ENCODE measurements at regions not wholly inside any gene's neighbourhood (a gene's known extent, or its start where the extent isn't known, plus 50 kb on each side); places are given as distances from the start of the nearest gene placed in this dataset.

GRCh38 chr11:95554911-95555310 lies 234.7 kb downstream of the FAM76B start:
- intact Hi-C loops (cut with micrococcal nuclease) = no loop called here
- DNase-seq = no peak

GRCh38 chr11:95549301-95549700 lies 240.3 kb downstream of the FAM76B start:
- Histone ChIP-seq H3K36me3 (no peaks in the 10 kb centered on the region), H3K4me3 (no peak overlapping the region), H3K27me3 (ENCODE audit: low read depth) (no peaks in the 10 kb centered on the region), H3K4me1 (no peaks in the 10 kb centered on the region), H3K9me3 (replicated peaks) (no peaks in the 10 kb centered on the region), H3K27ac (replicated peaks) (no peak overlapping the region)
- intact Hi-C loops (cut with micrococcal nuclease) = no loop called here
- DNase-seq = no peak
- TF ChIP-seq, protein P1, sequence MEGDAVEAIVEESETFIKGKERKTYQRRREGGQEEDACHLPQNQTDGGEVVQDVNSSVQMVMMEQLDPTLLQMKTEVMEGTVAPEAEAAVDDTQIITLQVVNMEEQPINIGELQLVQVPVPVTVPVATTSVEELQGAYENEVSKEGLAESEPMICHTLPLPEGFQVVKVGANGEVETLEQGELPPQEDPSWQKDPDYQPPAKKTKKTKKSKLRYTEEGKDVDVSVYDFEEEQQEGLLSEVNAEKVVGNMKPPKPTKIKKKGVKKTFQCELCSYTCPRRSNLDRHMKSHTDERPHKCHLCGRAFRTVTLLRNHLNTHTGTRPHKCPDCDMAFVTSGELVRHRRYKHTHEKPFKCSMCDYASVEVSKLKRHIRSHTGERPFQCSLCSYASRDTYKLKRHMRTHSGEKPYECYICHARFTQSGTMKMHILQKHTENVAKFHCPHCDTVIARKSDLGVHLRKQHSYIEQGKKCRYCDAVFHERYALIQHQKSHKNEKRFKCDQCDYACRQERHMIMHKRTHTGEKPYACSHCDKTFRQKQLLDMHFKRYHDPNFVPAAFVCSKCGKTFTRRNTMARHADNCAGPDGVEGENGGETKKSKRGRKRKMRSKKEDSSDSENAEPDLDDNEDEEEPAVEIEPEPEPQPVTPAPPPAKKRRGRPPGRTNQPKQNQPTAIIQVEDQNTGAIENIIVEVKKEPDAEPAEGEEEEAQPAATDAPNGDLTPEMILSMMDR (IDR thresholded peaks at IDR 0.05; ENCODE audit: borderline replicate concordance) = no peak

More at GRCh38 chr11:95554911-95555310, 234.7 kb downstream of the FAM76B start:
- Histone ChIP-seq H3K36me3 (no peaks in the 10 kb centered on the region), H3K9me3 (replicated peaks) (no peaks in the 10 kb centered on the region), H3K4me1 (no peaks in the 10 kb centered on the region), H3K27me3 (ENCODE audit: low read depth) (no peaks in the 10 kb centered on the region), H3K4me3 (no peak overlapping the region), H3K27ac (replicated peaks) (no peak overlapping the region)
- TF ChIP-seq, protein P1 (IDR thresholded peaks at IDR 0.05; ENCODE audit: borderline replicate concordance) = no peak

- no peaks in the 10 kb centered on the region for H3K9me3 ChIP-seq (replicated peaks)
- no peak overlapping the region for H3K27ac ChIP-seq (replicated peaks)
- H3K4me1 ChIP-seq = no peaks in the 10 kb centered on the region
- H3K36me3 ChIP-seq = no peaks in the 10 kb centered on the region
- no peak for DNase-seq
- no peaks in the 10 kb centered on the region for H3K27me3 ChIP-seq (ENCODE audit: low read depth)
- TF ChIP-seq, protein P1 (IDR thresholded peaks at IDR 0.05; ENCODE audit: borderline replicate concordance) = no peak
- intact Hi-C loops (cut with micrococcal nuclease) = no loop called here
- H3K4me3 ChIP-seq = no peak overlapping the region
Observed at GRCh38 chr11:95548416-95548815, 241.2 kb downstream of the FAM76B start.

GRCh38 chr11:95547976-95548375 lies 241.6 kb downstream of the FAM76B start:
- Histone ChIP-seq H3K4me3 (no peak overlapping the region), H3K27ac (replicated peaks) (no peak overlapping the region), H3K27me3 (ENCODE audit: low read depth) (no peaks in the 10 kb centered on the region), H3K4me1 (no peaks in the 10 kb centered on the region), H3K9me3 (replicated peaks) (no peaks in the 10 kb centered on the region), H3K36me3 (no peaks in the 10 kb centered on the region)
- TF ChIP-seq, protein P1 (IDR thresholded peaks at IDR 0.05; ENCODE audit: borderline replicate concordance) = no peak
- intact Hi-C loops (cut with micrococcal nuclease) = no loop called here
- no peak for DNase-seq

DNA sequence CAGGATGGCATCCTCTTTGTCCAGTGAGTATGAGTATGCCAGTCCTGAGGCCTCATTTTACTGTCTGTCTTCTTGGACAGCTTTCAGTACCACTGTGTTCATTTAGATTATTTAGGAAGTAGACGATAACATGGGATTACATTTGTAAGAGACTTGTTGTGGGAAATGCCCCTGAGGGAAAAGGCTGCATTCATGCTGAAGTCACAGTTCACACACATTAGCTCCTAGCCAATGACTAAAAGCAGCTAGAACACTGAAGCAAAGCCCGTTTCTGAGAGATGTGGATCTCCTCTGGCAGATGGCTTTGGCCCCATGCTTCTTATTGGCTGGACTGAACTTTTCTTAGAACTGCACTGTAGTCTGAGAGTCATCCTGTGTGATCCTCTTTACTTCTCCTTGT lies 242.4 kb downstream of the FAM76B start:
- no peaks in the 10 kb centered on the region for H3K27me3 ChIP-seq (ENCODE audit: low read depth)
- no peaks in the 10 kb centered on the region for H3K4me1 ChIP-seq
- DNase-seq = no peak
- intact Hi-C loops (cut with micrococcal nuclease) = no loop called here
- H3K36me3 ChIP-seq = no peaks in the 10 kb centered on the region
- TF ChIP-seq, protein P1 (IDR thresholded peaks at IDR 0.05; ENCODE audit: borderline replicate concordance) = no peak
- H3K4me3 ChIP-seq = no peak overlapping the region
- no peak overlapping the region for H3K27ac ChIP-seq (replicated peaks)
- H3K9me3 ChIP-seq (replicated peaks) = no peaks in the 10 kb centered on the region

Data from left ventricle myocardium inferior (tissue), 1 donor.